HG03135 (cell line): ENCODE measurements at regions not wholly inside any gene's neighbourhood (a gene's known extent, or its start where the extent isn't known, plus 50 kb on each side); places are given as distances from the start of the nearest gene placed in this dataset.
"Not testable (repeated sequence)": the region's sequence is repeated elsewhere in the genome, so short reads cannot be mapped to it uniquely, and the experiment has no call there.

Source experiments
- ATAC-seq: cut with Tn5 transposase; IDR thresholded peaks from one replicate; pipeline ENCODE4 v1.9.1; 2021; ENCODE audit warnings: mild to moderate bottlenecking, moderate library complexity; ENCODE audit not compliant: unreplicated experiment

DNA sequence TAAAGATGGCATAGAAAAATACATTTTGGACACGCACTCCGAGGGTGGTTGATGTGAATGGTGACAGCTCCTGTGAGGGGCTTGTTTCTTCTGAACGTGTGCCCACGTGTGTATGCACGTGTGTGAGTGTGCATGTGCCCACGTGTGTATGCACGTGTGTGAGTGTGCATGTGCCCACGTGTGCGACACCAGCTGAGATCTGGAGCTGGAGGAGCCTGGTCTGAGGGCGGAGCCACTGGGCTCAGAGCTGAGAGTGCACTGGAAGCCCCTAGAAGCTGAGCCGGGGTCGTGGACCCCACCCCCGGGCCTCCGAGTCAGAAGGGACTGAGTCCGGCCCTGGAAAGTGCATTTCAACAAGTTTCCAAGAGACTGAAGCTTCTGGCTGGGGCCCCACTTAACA is 282.5 kb upstream of the IRX4 start:
- ATAC-seq: no peak

DNA sequence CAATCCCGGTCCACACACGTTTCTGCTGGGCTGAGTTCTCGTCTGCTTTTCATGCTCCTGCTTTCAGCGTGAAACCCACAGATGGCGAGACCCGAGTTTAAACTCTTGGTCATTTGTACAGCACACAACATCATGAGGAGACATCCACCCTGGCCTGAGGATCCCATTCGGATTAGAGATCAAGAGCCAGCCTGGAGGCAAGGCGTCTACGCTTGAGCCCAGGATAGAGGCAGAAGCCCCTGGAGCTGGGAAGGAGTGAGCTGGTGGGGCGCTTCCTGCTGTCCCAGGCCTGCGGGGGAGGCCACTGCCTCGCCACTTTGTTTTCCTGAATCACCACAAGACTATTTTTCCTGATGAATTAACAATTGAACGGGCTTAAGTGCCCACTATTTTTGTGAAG is 281.9 kb upstream of the IRX4 start:
- ATAC-seq: no peak

DNA sequence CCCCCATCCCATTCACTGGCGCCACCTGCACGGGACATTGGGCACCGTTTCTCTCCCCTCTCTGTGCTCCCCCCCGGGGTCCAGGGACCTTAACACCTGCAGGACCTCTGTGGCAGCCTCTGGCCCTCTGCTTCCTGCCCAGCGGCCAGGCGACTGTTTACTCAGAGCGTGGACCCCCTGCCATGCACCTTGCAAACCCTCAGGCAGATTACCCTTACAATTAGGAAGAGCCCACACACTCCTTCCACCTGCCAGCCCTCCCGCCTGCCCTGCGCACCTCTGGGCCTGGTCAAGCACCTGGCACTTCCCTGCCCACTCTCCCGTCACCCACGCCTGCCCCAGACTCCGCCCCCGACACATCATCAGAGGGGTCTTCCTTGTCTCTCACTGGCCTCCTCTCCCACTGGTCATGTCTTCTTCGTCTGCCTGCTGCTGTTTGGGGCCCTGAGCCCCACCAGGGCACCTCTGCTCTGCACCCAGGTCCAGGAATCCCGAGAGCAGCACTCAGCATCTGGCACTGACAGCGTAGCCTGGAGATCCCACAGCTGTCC is 281.3 kb upstream of the IRX4 start:
- no peak for ATAC-seq

DNA sequence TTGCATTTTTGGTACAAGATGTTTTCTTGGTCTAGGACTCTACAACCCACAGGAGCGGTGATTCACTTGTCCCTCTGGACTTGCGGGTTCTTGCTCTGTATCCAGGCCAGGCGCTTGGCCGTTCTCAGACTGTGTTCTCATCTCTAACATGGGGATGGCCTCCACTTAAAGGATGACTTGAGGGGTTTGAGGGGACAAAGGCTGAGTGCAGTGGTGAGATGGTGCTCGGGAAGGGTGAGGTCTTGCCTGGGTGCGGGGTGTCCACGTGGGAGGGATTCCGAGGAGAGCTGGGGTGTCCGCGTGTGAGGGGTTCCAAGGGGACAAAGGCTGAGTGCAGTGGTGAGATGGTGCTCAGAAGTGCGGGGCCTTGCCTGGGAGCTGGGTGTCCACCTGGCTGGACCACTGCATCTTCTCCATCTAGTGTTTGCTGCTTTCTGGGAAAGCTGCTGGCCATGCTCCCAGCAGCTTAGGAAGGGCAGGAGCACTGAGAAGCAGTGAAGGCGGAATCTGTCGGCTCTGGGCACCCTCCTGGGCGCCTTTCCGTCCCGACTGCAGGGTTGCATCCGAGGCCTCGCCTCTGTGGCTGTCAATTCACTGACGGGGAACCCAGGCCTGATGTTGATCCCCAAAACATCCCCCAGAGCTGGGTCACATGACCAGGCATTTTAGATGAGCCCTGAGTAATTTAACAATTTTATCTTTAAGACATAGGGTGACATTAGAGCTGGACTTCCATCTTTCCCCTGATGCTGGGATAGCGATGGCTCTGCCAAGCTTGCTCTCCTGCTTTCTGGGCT is 280.5 kb upstream of the IRX4 start:
- ATAC-seq: no peak

DNA sequence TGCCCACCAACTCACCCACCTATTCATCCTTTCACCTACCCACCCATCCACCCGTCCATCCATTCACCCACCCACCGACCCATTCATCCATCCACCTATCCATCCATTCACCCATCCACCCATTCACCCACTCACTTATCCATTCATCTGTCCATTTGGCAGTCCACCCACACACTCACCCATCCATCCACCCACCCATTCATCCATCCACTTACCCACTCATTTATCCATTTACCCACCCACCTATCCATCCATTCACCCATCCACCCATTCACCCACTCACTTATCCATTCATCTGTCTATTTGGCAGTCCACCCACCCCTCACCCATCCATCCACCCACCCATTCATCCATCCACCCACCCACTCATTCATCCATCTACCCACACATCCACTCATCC is 278.1 kb upstream of the IRX4 start:
- ATAC-seq: no peak

DNA sequence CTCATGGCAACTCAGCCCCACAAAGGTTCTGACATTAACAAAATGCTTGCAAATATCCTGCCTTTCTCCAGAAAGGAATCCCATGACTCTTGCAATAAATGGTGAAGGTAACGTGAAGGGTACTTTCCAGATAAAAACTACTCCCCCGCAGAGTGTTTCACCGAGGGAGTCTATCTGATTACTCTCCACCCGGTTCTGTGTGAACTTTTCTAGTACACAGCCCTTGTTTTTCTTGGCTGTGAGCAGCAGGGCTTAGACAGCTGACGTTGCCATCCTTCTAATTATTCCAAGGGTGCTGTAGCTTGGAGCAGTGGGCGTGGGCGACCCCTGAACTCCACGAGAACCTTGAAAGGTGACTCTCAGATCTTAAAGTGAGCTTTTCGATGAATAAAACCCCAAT is 276.0 kb upstream of the IRX4 start:
- no peak for ATAC-seq

DNA sequence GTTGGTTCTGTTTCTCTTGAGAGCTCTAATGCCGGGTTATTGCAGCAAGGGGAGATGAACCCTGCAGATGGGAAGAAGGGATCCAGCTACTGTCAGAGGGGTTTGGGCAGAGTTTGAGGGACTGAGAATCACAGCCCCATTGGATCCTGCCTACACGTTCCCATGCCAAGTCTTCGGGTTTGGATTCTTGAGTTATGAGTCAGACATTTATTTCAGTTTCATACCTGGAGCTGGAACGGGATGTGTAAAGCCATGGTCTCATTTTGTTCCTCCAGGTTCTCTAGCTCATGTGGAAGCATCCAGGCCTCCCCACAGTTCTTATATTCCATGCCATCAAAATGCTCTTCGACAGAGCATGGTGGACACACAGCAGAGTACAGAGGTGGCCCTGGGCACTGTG is 275.4 kb upstream of the IRX4 start:
- no peak for ATAC-seq

DNA sequence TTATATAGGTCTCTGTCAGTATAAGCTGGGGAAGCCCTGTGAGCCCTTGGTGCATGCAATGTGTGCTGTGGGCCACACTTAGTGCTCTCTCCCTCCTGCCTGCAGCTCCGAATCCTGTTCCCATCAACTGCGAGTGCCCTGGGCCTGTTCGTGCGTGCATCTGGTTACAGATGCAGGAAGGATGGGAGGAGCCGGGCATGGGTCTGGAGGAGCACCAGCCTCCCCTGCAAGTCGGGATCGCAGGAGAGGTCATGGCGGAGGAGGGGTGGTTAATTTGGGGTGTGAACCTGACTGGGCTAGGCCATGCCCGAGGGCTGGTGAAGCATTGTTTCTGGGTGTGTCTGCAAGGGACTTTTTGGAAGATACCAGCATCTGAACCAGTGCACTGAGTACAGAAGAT is 274.6 kb upstream of the IRX4 start:
- no peak for ATAC-seq

DNA sequence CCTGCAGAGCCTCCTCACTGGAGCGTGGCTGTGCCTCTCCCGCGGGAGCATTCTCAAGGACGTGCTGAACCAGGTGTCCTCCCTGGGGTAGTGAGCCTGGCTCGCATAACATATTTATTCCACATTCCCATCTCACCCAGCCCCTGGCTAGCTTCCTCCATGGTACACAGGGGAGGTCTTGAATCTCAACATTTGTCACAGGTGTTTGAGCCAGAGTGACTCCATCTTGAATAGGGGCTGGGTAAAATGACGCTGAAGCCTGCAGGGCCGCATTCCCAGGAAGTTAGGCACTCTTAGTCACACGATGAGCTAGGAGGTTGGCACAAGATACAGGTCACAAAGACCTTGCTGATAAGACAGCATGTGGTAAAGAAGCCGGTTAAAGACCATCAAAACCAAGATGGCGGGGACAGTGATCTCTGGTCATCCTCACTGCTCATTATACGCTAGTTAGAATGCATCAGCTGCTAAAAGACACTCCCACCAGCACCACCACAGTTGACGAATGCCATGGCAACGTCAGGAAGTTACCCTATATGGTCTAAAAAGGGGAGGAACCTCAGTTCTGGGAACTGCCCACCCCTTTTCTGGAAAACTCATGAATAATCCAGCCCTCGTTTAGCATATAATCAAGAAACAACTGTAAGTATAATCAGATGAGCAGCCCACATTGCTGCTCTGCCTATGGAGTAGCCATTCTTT is 273.8 kb upstream of the IRX4 start:
- ATAC-seq: no peak

DNA sequence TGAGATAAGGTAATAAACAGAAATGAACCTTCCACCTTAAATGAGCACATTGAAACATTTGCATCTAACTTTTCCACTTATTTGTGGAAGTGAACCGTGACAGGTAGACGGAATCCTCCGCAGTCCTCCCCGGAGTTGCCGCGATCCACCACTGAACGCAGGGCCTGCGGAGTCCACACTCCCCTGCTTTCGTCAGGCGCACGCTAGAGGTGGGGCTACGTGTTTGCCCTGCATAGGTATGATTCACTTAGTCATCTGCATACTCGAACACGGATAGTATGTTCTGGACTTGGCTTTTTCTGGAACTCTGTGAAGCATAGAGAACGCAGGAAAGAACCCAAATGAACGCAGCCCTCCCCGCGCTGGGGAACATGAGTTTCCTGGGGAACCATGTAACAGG is 272.8 kb upstream of the IRX4 start:
- no peak for ATAC-seq

DNA sequence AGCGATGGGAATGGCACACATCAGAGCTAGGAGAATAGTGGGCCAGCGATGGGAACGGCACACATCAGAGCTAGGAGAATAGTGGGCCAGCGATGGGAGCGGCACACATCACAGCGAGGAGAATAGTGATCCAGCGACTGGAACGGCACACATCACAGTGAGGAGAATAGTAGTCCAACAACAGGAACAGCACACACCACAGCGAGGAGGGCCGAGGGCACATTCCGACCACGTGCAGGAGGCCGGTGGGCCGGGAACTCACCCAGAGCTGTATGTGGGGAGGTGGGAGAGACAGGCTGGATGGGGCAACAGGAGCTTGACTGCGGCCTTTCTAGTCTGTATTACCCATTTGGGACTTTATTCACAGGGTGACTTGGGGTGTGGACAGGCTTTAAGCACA is 271.1 kb upstream of the IRX4 start:
- no peak for ATAC-seq

DNA sequence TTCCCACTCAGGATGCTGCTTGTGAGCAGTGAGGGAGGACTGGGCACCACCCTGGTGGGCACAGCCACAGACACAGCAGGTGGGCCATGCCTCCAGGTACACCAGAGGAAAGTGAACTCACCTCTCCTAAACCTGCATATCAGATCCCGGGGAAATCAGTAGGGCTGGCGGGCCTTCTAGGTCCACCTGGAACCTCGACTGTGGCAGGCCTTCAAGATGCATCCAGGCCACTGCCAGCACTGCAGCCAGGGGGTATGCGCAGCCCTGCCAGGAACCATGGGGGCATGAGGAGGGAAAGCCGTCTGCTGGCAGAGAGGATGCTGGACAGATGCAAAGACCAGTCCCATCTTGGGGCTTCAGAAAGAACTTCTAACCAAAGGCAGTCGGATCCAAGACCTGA is 270.6 kb upstream of the IRX4 start:
- ATAC-seq: no peak

DNA sequence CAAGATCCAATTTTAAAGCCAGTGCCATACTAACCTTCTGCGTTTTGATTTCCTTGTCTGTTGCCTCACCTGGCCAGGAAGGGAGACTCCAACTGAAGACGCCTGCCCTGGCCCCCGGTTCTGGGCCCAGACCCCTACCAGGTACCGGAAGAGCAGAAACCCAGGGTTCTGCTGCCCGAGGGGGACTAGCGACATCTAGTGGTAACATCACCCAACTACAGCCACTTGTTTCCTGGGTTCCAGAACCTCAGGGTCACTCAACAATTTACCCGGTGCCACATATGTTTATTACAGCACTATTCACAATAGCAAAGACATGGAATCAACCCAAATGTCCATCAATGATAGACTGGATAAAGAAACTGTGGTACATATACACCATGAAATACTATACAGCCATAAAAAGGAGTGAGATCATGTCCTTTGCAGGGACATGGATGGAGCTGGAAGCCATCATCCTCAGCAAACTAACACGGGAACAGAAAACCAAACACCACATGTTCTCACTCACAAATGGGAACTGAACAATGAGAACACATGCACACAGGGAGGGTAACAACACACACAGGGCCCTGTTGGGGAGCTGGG is 268.7 kb upstream of the IRX4 start:
- ATAC-seq: not testable (repeated sequence)

DNA sequence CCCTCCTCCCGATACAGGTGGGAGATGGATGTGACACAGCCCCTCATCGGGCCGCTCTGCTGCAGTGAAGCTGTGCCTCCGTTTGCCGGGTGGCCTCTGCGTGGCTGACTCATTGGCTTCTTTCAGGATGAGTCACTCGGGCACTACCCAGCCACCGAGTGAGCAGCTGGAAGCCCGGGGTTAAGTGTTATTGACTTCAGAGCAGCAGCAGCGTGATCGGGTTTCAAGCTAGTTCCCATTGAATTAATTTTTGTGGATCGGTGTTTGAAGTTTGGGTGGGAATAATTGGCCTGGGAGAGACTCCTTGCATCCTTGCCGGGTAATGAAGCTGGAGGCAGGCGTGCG is 266.4 kb upstream of the IRX4 start:
- no peak for ATAC-seq

DNA sequence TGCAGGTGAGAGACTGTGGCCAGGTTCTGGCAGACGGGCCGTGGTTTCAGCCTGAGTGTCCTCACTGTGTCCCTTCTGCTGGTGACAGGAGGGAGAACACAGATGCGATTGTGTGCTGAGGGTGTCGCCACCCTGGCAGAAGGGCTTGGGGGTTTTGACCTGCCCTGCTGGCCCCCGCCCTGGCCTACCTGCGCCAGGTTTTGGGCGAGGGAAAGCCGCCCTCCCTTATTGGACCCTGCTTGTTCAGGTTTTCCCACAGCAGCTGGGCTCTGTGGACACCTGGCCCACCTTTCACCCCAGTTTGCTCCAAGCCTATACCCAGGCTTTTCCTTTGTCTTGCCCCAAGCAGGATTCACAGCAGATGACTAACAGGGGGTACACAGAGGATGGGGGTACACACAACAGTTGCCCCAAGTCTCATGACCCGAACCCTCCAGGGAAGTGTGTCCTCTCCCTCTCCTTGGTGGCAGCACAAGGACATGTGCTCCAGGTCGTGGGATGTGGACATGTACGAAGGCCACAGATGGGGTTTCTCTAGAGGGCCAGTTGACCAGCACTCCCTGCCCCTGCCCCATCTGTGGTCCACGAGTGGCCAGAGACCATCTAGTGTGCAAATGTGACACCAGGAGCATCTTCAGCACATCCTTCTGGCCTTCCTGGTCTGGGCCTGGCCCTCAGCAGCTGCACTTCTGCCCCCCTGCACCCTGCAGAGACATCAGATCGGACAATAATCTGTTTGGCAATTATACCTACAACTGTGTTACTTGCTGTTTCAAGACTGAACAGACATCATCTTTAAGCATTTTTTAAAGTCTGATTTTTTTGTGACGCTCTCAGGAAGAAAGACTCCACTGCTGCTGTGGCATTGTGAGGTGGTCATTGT is 265.8 kb upstream of the IRX4 start:
- no peak for ATAC-seq

DNA sequence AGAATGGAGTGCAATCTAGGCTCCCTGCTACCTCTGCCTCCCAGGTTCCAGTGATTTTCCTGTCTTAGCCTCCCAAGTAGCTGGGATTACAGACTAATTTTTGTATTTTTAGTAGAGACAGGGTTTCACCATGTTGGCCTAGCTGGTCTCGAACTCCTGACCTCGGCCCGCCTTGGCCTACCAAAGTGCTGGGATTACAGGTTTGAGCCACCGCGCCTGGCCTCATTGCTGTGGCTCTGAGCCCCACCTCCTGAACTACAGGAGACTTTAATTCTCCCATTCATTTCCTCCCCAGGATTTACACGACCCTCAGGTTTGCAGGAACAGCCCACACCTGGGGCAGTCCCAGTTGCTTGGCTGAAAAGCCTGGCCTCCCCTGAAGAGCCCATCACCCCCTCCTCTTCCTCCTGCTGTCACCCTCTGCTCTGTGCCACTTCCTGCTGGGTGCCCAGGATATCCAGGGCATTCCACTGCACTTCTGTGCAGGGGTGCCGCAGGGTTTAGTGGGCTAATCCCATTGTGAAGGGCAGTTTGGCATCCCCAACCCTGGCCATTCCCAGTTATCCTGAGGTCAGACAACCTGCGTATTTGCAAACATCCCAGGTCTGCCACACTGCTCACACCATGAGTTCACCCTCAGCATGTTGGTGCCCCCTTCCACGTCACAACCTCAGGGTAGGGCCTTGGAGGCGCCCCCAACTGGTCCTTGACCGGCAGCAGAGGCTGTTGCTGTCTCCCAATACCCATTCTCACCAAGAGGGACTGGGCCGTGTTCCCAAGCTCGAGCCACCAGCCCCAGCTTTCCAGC is 265.0 kb upstream of the IRX4 start:
- ATAC-seq: no peak

DNA sequence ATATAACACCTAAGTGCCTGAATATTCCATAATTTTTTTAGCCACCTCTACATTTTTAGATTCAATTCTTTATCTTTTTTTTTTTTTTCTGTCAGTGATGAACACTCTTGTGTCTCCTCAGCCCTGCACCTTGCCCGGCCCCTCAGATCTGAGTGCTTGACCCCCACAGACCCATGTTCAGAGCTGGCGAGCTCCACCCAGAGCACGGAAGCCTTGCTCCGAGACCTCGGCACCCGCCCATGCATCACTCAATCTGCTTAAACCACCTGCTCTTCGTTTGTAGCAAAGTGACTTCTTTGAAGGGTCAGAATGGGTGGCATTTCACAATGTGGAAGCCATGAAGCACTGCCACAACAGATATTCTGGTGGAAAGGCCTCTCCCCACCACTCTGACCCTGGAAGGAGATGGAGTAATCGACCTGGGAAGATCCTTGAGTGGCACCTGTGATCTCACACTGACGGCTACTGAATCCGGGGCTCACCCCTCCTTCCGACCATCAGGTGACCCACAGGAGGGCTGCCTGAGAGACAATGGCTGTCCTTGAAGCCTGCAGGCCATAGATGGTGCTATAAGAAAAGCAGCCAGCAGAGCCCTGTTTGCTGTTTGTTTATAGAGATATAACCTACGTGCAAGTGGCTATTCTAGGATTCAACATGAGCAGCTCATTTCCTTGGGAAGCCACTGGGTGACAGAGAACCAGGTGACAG is 261.1 kb upstream of the IRX4 start:
- ATAC-seq: no peak

DNA sequence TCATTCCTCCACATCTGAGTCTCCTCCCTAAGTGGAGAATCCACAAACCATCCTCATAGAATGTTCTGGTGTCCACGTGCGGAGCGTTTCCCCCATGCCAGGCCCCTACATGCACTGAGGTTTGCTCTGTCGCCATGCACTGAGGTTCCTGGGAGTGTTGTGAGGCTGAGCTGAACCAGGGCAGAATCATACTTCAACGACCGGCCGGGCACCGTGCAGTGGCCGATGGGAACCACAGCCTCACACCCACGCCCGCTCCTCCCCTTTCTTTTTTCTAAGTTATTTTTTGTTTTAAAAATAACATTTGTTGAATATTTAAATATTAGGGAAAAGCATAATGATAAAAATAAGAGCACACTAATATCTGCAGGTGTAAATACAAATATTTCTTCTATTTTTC is 260.4 kb upstream of the IRX4 start:
- no peak for ATAC-seq

DNA sequence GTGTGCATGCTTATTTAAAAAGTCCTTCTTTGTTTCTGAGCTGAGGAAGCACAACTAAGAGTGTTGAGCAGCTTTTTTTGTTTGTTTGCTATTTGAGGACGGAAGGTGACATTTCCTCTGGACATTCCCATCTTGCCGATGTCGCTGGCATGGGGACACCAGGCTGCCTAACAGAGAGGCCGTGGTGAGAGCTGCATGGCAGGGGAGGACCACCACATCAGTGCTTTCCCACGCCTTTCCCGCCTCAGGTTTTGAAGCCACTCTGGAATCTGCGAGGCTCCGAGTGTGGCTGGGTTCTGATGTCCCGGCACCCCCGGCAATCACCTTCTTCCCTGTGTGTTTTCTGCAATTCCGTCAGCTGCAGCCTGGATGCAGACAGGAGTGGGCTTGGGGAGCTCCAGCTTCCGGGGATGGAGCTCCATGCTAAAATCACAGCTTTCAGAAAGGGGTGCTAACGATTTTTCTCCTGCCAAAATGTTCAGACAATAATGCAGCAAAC is 259.8 kb upstream of the IRX4 start:
- ATAC-seq: no peak
